Keratinocyte (primary cell): ENCODE measurements at regions not wholly inside any gene's neighbourhood (a gene's known extent, or its start where the extent isn't known, plus 50 kb on each side); places are given as distances from the start of the nearest gene placed in this dataset.

Experiments used
- DNase-seq: peaks from one replicate; pipeline ENCODE4 v3.0.0-alpha.2; 2011; ENCODE audit warnings: low read depth, missing footprints, low spot score
- FAIRE-seq: peaks from 2 replicates; lab custom pipeline; 2011; peaks lifted over from hg19 to GRCh38; lab: Jason Lieb, UNC
- H2AFZ ChIP-seq: 2 replicates; pipeline ENCODE4 v1.6.0; 2012; ENCODE audit warnings: low read length, control low read depth, inconsistent platforms; ENCODE audit not compliant: control insufficient read depth
- H3K27ac ChIP-seq: 2 replicates; pipeline ENCODE4 v1.5.1; 2011; ENCODE audit warnings: low read length; ENCODE audit not compliant: control insufficient read depth, insufficient read depth
- H3K27me3 ChIP-seq: 3 replicates; pipeline ENCODE4 v1.6.0; 2011; ENCODE audit warnings: low read length; ENCODE audit not compliant: control insufficient read depth, insufficient read depth; ENCODE audit errors: extremely low read depth
- H3K36me3 ChIP-seq, 2 experiments: 2 replicates in 1 of 2; 3 replicates in 1 of 2; pipeline ENCODE4 v1.5.1; 2011; ENCODE audit warnings: low read length in 2 of 2, mild to moderate bottlenecking in 1 of 2; ENCODE audit not compliant: control insufficient read depth in 2 of 2, insufficient read depth in 2 of 2; ENCODE audit errors: extremely low read depth in 1 of 2
- H3K4me1 ChIP-seq: 3 replicates; pipeline ENCODE4 v1.5.1; 2011; ENCODE audit warnings: low read length; ENCODE audit not compliant: control insufficient read depth, insufficient read depth; ENCODE audit errors: extremely low read depth
- H3K4me2 ChIP-seq: 3 replicates; pipeline ENCODE4 v1.6.0; 2011; ENCODE audit warnings: low read depth, low read length; ENCODE audit not compliant: control insufficient read depth, insufficient read depth; ENCODE audit errors: extremely low read depth
- H3K4me3 ChIP-seq, 3 experiments: fragments of 200-600 bp in 1 of 3; sonication (generic) in 1 of 3; 2 replicates in 2 of 3; 3 replicates in 1 of 3; pipeline ENCODE4 v1.5.1; 2011 to 2016; ENCODE audit warnings: low read length in 3 of 3, mild to moderate bottlenecking in 3 of 3, control low read depth in 2 of 3, inconsistent platforms in 1 of 3, low read depth in 1 of 3, mixed read lengths in 1 of 3, mixed run types in 1 of 3, moderate library complexity in 1 of 3; ENCODE audit not compliant: control insufficient read depth in 2 of 3, insufficient read depth in 2 of 3; ENCODE audit errors: extremely low read depth in 1 of 3
- H3K79me2 ChIP-seq: 2 replicates; pipeline ENCODE4 v1.6.0; 2012; ENCODE audit warnings: low read length; ENCODE audit not compliant: control insufficient read depth, insufficient read depth
- H3K9ac ChIP-seq: 3 replicates; pipeline ENCODE4 v1.6.0; 2011; ENCODE audit warnings: low read length; ENCODE audit not compliant: control insufficient read depth, insufficient read depth; ENCODE audit errors: extremely low read depth
- H3K9me1 ChIP-seq: 3 replicates; pipeline ENCODE4 v1.6.0; 2011; ENCODE audit warnings: low read length; ENCODE audit not compliant: control insufficient read depth, insufficient read depth; ENCODE audit errors: extremely low read depth
- H3K9me3 ChIP-seq: 2 replicates; pipeline ENCODE4 v1.5.1; 2012; ENCODE audit warnings: low read depth, low read length; ENCODE audit not compliant: control insufficient read depth
- H4K20me1 ChIP-seq: 3 replicates; pipeline ENCODE4 v1.6.0; 2011; ENCODE audit warnings: low read length; ENCODE audit not compliant: control insufficient read depth, insufficient read depth; ENCODE audit errors: extremely low read depth
- EZH2 ChIP-seq: IDR thresholded peaks from one replicate; pipeline ENCODE4 v1.6.1; 2012; ENCODE audit warnings: inconsistent platforms, mild to moderate bottlenecking, low read length, moderate library complexity
- dilution Hi-C: fragments of 300-500 bp; cut with MboI; formaldehyde crosslinking; loops from one replicate; pipeline ENCODE4 v1.7.0; 2020; ENCODE audit warnings: low sequenced_read_pairs; ENCODE audit not compliant: extremely low pct_ligation_motif_present
- TF ChIP-seq, protein P1 (sequence below), 3 experiments: IDR thresholded peaks in 1 of 3; conservative IDR thresholded peaks in 1 of 3; optimal IDR thresholded peaks in 1 of 3; 2 replicates in 2 of 3; 3 replicates in 1 of 3; pipeline versions ENCODE3 to v1.5.1; 2011; ENCODE audit warnings: low read length in 3 of 3, mild to moderate bottlenecking in 3 of 3, moderate library complexity in 2 of 3, control low read depth in 1 of 3, inconsistent platforms in 1 of 3; ENCODE audit not compliant: insufficient read depth in 2 of 3; ENCODE audit errors: extremely low read depth in 1 of 3

- Histone ChIP-seq H3K9me3 (no peaks in the 10 kb centered on the region), H3K4me2 (no peak overlapping the region), H3K4me3 (no peak overlapping the region), H3K9ac (no peak overlapping the region), H3K27me3 (no peaks in the 10 kb centered on the region), H3K4me1 (no peaks in the 10 kb centered on the region), H3K9me1 (no peaks in the 10 kb centered on the region), H3K36me3 (no peaks in the 10 kb centered on the region), H3K27ac (no peak overlapping the region), H3K79me2 (no peaks in the 10 kb centered on the region), H2AFZ (no peak overlapping the region), H4K20me1 (no peaks in the 10 kb centered on the region)
- DNase-seq = no peak
- no peak for FAIRE-seq
- TF ChIP-seq EZH2 = no peak
- TF ChIP-seq, protein P1, sequence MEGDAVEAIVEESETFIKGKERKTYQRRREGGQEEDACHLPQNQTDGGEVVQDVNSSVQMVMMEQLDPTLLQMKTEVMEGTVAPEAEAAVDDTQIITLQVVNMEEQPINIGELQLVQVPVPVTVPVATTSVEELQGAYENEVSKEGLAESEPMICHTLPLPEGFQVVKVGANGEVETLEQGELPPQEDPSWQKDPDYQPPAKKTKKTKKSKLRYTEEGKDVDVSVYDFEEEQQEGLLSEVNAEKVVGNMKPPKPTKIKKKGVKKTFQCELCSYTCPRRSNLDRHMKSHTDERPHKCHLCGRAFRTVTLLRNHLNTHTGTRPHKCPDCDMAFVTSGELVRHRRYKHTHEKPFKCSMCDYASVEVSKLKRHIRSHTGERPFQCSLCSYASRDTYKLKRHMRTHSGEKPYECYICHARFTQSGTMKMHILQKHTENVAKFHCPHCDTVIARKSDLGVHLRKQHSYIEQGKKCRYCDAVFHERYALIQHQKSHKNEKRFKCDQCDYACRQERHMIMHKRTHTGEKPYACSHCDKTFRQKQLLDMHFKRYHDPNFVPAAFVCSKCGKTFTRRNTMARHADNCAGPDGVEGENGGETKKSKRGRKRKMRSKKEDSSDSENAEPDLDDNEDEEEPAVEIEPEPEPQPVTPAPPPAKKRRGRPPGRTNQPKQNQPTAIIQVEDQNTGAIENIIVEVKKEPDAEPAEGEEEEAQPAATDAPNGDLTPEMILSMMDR (optimal IDR thresholded peaks at IDR 0.05 in 1 of 3, IDR thresholded peaks at IDR 0.05 in 1 of 3, conservative IDR thresholded peaks at IDR 0.05 in 1 of 3; ENCODE audit: extremely low read depth in 1 of 3, insufficient read depth in 2 of 3, low read length in 3 of 3) = no peak
- dilution Hi-C loops = no loop called here
These were observed 225.9 kb upstream of the IRX3 start for GRCh38 chr16:54512467-54512995.

GRCh38 chr16:54511222-54511731 is 224.7 kb upstream of the IRX3 start:
- Histone ChIP-seq H3K4me3 (no peak overlapping the region), H3K36me3 (no peaks in the 10 kb centered on the region), H3K4me1 (no peaks in the 10 kb centered on the region), H3K79me2 (no peaks in the 10 kb centered on the region), H4K20me1 (no peaks in the 10 kb centered on the region), H3K27ac (no peak overlapping the region), H3K9ac (no peak overlapping the region), H3K9me1 (no peaks in the 10 kb centered on the region), H3K4me2 (no peak overlapping the region), H2AFZ (no peak overlapping the region), H3K27me3 (no peaks in the 10 kb centered on the region), H3K9me3 (no peaks in the 10 kb centered on the region)
- no peak for DNase-seq
- dilution Hi-C loops = no loop called here
- TF ChIP-seq EZH2 = no peak
- TF ChIP-seq, protein P1 (optimal IDR thresholded peaks at IDR 0.05 in 1 of 3, IDR thresholded peaks at IDR 0.05 in 1 of 3, conservative IDR thresholded peaks at IDR 0.05 in 1 of 3; ENCODE audit: extremely low read depth in 1 of 3, insufficient read depth in 2 of 3, low read length in 3 of 3) = no peak
- no peak for FAIRE-seq
